ENCODE measurements at regions not wholly inside any gene's neighbourhood (a gene's known extent, or its start where the extent isn't known, plus 50 kb on each side); places are given as distances from the start of the nearest gene placed in this dataset.

DNA sequence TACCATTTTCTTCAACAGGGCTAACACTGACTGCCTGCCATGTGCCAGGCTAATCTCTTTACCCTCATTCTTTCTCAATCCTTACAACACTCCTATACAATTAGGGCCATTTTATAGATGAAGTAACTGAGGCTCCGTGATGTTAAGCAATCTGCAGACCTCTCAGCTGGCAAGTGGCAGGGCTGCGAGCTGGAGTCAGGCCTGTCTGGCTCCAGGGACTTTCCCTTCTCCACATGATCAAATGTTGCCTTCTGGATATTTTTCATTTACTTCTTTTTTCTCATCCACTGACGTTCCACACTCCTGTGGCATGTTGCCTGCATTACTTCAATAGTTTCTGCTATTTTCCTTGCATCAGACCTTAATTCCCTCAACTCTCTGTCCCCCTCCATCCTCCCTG, 55.2 kb upstream of the TAGAP start:
- H3K27ac ChIP-seq (ENCODE audit: low read length) = no peak overlapping the region
- H3K36me3 ChIP-seq (ENCODE audit: control insufficient read depth, insufficient read depth, low read length) = no peaks in the 10 kb centered on the region
- H3K9me3 ChIP-seq (ENCODE audit: control insufficient read depth, insufficient read depth, low read length) = no peaks in the 10 kb centered on the region
- WGBS (ENCODE audit: insufficient coverage, insufficient read length) = no CpG with 5 or more reads among the region's 3 CpGs
- no peak for DNase-seq (ENCODE audit: low read depth, low spot score)
- 0 out of 2 replicates have a peak, but pooled peaks cover 1% of the 10 kb centered on the region for H3K4me1 ChIP-seq (ENCODE audit: control insufficient read depth, insufficient read depth, low read length)
- H3K27me3 ChIP-seq (ENCODE audit: control insufficient read depth, insufficient read depth, low read length) = no peaks in the 10 kb centered on the region
- H3K4me3 ChIP-seq (ENCODE audit: low read length) = no peak overlapping the region

DNA sequence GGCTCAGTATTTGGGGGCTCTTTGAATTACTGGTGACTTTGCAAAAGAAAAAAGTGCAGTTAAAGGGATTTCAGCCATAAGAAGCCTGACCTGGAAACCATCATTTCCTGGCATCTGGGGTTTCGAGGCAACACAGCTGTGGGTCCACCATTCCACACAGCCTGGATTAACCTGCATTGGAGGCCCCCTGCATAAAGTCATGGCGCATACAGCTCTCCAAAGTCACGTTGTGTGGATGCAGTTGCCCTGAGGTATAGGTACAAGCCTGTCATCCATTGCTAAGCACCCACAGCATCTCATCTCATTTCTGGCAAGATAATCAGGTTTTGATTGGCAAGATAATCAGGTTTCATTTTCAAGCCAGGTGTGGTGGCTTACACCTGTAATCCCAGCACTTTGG, 54.5 kb upstream of the TAGAP start:
- Histone ChIP-seq H3K27ac (ENCODE audit: low read length) (no peak overlapping the region), H3K9me3 (ENCODE audit: control insufficient read depth, insufficient read depth, low read length) (no peaks in the 10 kb centered on the region), H3K4me1 (ENCODE audit: control insufficient read depth, insufficient read depth, low read length) (0 out of 2 replicates have a peak, but pooled peaks cover under 1% of the 10 kb centered on the region), H3K4me3 (ENCODE audit: low read length) (no peak overlapping the region), H3K27me3 (ENCODE audit: control insufficient read depth, insufficient read depth, low read length) (no peaks in the 10 kb centered on the region), H3K36me3 (ENCODE audit: control insufficient read depth, insufficient read depth, low read length) (no peaks in the 10 kb centered on the region)
- WGBS (ENCODE audit: insufficient coverage, insufficient read length) = no CpG with 5 or more reads among the region's 3 CpGs
- DNase-seq (ENCODE audit: low read depth, low spot score) = no peak

DNA sequence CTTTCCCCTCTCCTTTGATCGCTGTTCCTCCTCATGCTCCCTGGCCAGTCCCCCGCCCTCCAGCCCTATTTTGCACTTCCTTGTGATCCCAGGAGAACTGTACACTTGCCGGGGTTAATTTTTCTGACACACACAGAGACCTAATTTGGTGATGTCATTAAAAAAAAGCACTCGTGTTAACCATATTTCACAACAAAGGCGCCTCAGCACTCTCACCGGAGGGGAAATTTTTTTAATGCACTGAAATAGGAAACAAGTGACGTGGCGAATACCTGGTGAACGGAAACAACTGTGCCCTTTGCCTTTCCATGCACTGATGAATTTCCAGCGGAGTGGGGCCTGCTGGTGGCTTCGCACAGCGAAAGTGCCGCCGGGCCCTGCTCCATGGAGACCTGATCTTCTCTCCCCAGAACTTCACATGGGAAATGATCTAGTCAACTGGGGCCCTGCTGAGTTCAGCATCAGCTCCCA, 53.9 kb upstream of the TAGAP start:
- Histone ChIP-seq H3K36me3 (ENCODE audit: control insufficient read depth, insufficient read depth, low read length) (no peaks in the 10 kb centered on the region), H3K9me3 (ENCODE audit: control insufficient read depth, insufficient read depth, low read length) (no peaks in the 10 kb centered on the region), H3K27me3 (ENCODE audit: control insufficient read depth, insufficient read depth, low read length) (no peaks in the 10 kb centered on the region), H3K4me1 (ENCODE audit: control insufficient read depth, insufficient read depth, low read length) (no peaks in the 10 kb centered on the region), H3K27ac (ENCODE audit: low read length) (no peak overlapping the region), H3K4me3 (ENCODE audit: low read length) (no peak overlapping the region)
- no peak for DNase-seq (ENCODE audit: low read depth, low spot score)
- no CpG with 5 or more reads among the region's 14 CpGs for WGBS (ENCODE audit: insufficient coverage, insufficient read length)

DNA sequence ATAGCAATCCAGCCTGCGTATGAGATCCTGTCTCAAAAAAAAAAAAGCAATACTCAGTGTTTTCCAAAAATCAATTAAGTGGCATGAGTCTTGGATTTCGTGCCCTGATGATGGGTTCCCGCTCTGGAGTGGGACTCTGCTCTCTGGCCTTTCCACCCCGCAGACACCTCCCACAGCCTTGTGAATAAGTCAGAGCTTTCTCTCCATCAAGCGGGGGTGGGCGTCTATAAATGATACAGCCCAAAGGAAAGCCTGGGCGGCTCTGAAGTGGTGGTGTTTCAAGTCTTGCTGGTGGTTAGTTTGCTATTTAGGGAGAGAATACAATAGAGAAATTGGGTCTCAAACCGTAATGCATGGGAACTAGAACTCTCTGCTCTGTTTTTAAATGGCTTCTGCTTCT, 52.5 kb upstream of the TAGAP start:
- H3K27ac ChIP-seq (ENCODE audit: low read length) = no peak overlapping the region
- no peak for DNase-seq (ENCODE audit: low read depth, low spot score)
- H3K4me1 ChIP-seq (ENCODE audit: control insufficient read depth, insufficient read depth, low read length) = no peaks in the 10 kb centered on the region
- H3K27me3 ChIP-seq (ENCODE audit: control insufficient read depth, insufficient read depth, low read length) = no peaks in the 10 kb centered on the region
- H3K9me3 ChIP-seq (ENCODE audit: control insufficient read depth, insufficient read depth, low read length) = no peaks in the 10 kb centered on the region
- WGBS (ENCODE audit: insufficient coverage, insufficient read length) = no CpG with 5 or more reads among the region's 8 CpGs
- H3K4me3 ChIP-seq (ENCODE audit: low read length) = no peak overlapping the region
- no peaks in the 10 kb centered on the region for H3K36me3 ChIP-seq (ENCODE audit: control insufficient read depth, insufficient read depth, low read length)

DNA sequence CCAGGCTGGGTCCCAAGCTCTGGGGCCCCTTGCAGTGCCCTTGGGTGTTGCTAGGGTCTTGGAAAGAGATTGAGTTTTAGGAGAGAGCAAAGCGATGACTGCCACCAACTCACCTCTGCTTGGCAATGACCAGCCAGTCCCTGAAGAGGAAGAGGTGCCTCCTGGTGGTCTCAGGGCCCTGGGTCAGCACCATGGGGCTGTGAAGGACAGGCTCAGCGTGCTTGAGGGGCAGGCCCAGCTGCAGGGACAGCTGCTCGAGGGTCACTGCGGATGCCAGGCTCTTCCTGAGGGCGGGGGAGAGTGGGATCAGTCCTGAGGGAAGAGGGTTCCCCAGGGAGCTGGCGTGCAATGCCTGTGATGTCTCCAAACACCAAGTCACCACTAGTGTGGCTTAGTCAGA, 50.8 kb upstream of the TAGAP start:
- Histone ChIP-seq H3K27me3 (ENCODE audit: control insufficient read depth, insufficient read depth, low read length) (no peaks in the 10 kb centered on the region), H3K27ac (ENCODE audit: low read length) (no peak overlapping the region), H3K9me3 (ENCODE audit: control insufficient read depth, insufficient read depth, low read length) (no peaks in the 10 kb centered on the region), H3K4me1 (ENCODE audit: control insufficient read depth, insufficient read depth, low read length) (no peaks in the 10 kb centered on the region), H3K36me3 (ENCODE audit: control insufficient read depth, insufficient read depth, low read length) (no peaks in the 10 kb centered on the region), H3K4me3 (ENCODE audit: low read length) (no peak overlapping the region)
- no CpG with 5 or more reads among the region's 6 CpGs for WGBS (ENCODE audit: insufficient coverage, insufficient read length)
- no peak for DNase-seq (ENCODE audit: low read depth, low spot score)

DNA sequence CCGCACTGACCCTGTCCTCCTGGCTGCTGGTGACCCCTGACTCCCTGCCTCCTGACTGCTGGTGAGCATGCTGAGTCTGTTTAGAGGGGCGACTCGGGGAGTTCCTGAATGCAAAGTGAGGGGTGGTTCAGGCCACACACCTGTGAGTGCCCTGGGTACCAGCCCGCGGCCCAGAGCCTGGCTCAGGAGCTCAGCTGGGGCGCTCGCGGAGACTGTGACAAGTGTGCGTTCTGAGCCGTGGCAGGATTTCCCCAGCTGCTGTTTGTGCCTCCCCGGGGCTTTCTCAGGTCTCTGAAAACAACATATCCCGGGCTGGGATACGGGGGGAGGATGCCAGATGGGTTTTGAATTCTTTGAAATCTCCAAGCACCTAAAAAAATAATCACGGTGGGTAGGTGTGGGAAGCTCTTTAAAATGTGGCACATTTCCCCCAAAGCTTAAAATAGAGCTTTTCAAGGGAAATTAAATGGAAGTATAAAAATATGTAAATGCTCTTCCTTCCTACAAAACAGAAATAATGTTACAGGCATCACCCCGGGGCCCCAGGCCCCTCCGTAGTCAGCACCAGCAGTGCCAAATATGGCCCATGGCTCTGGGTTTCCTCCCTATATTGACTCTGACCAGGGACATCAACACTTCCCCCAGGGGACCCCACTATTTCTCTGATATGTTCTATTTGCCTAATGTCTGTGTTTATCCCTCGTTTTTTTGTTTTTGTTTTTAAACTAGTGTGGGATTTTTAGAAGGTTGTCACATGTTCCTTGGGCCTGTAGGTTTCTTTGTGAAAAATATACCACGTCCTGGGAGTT, 49.9 kb upstream of the TAGAP start:
- no peaks in the 10 kb centered on the region for H3K4me1 ChIP-seq (ENCODE audit: control insufficient read depth, insufficient read depth, low read length)
- no peaks in the 10 kb centered on the region for H3K36me3 ChIP-seq (ENCODE audit: control insufficient read depth, insufficient read depth, low read length)
- no peaks in the 10 kb centered on the region for H3K9me3 ChIP-seq (ENCODE audit: control insufficient read depth, insufficient read depth, low read length)
- no peak for DNase-seq (ENCODE audit: low read depth, low spot score)
- H3K27me3 ChIP-seq (ENCODE audit: control insufficient read depth, insufficient read depth, low read length) = no peaks in the 10 kb centered on the region
- WGBS (ENCODE audit: insufficient coverage, insufficient read length) = no CpG with 5 or more reads among the region's 18 CpGs
- H3K27ac ChIP-seq (ENCODE audit: low read length) = no peak overlapping the region
- no peak overlapping the region for H3K4me3 ChIP-seq (ENCODE audit: low read length)
